ENCODE measurements at regions not wholly inside any gene's neighbourhood (a gene's known extent, or its start where the extent isn't known, plus 50 kb on each side); places are given as distances from the start of the nearest gene placed in this dataset.

DNA sequence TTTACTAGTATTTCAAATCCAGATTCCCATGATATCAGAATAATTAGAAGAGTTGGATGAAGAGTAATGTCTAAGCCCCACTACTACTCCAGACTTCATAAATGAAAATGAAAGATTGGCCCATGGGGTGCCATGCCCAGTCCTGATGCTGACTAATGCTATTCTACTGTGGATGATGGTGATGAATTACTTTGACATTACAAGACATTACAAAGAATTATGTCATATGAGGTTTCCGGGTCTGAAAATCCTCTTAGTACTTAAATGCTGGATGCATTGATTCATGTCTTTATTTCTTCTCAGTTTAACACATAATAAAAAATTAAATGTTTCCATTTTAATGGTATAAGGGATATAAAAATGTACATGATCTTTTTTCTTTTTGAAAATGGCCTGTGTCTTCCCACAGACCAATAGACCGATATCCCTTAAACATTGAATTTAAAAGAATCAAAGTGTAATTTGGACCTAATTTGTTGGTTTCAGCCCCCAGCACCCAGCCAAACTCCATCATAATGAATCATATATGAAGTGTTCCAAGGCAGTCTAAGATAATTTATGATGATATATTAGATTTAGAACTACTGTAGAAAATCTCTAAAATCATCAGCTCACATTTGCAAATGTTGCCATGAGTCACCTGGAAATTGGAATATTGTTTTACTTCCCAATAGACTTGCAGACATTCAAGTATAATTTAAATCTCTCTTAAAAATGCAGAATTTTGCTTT, 223.6 kb upstream of the SGCD start:
- CTCF ChIA-PET: no interaction called here

DNA sequence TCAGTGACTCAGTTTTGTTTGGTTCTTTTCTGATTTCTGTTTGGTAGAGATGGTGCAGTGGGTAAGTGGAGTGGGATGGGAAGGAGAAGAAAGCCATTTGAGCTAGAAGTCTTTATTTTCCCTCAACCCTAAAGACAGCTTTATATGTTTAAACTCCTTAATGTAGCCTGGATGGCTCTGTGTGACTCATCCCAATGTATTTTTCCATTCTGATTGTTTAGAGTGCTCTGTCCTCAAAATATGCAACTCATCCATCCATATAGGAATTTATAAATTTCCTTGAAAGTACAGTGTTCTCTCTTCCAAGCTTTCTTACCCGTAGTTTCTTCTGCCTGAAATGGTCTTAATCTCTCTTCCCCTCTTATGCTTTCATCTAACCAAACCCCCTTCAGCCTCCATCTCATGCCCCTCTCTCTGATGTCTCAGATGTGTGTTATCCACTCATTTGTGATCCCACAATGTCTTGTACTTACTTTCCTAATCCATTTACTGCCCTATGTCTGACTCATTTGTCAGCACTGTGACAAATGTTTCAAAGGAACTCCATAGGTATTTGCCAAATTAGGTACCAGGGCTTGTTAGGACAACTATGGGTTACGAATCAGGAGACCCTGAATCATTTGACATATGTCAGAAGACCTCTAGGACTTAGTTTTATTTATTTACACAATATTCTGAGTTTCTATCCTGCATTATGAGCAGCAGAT, 217.5 kb upstream of the SGCD start:
- ATAC-seq: no peak
- in situ Hi-C loops (cut with HindIII; ENCODE audit: low pct_unique_long_range_greater_than_20kb, low sequenced_read_pairs) (no loop called here), intact Hi-C loops (cut with micrococcal nuclease; ENCODE audit: unreplicated experiment) (no loop called here)
- no TSS peak for BruUV-seq (replicated peaks)
- no peak for DNase-seq (ENCODE audit: low read depth, low spot score)
- no peaks in the 10 kb centered on the region for H3K4me1 ChIP-seq (ENCODE audit: control insufficient read depth, insufficient read depth, low read length)
- H3K4me3 ChIP-seq (ENCODE audit: low read depth in 2 of 2, low read length in 2 of 2): no peak overlapping the region
- H3K27ac ChIP-seq (ENCODE audit: low read length): no peak overlapping the region
- TF ChIP-seq POLR2AphosphoS5 (IDR thresholded peaks at IDR 0.05; ENCODE audit: low read depth, low read length) (no peak), REST (IDR thresholded peaks at IDR 0.05; ENCODE audit: insufficient read depth in 1 of 2, low read depth in 2 of 2, low read length in 1 of 2) (no peak), SIN3A (IDR thresholded peaks at IDR 0.05; ENCODE audit: borderline replicate concordance, insufficient read depth, low read depth, low read length) (no peak), TCF7L2 (IDR thresholded peaks at IDR 0.05; ENCODE audit: low read depth, low read length) (no peak)
- TF ChIP-seq, protein P1, sequence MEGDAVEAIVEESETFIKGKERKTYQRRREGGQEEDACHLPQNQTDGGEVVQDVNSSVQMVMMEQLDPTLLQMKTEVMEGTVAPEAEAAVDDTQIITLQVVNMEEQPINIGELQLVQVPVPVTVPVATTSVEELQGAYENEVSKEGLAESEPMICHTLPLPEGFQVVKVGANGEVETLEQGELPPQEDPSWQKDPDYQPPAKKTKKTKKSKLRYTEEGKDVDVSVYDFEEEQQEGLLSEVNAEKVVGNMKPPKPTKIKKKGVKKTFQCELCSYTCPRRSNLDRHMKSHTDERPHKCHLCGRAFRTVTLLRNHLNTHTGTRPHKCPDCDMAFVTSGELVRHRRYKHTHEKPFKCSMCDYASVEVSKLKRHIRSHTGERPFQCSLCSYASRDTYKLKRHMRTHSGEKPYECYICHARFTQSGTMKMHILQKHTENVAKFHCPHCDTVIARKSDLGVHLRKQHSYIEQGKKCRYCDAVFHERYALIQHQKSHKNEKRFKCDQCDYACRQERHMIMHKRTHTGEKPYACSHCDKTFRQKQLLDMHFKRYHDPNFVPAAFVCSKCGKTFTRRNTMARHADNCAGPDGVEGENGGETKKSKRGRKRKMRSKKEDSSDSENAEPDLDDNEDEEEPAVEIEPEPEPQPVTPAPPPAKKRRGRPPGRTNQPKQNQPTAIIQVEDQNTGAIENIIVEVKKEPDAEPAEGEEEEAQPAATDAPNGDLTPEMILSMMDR (IDR thresholded peaks at IDR 0.05): no peak
- no peaks in the 10 kb centered on the region for H3K27me3 ChIP-seq (ENCODE audit: control insufficient read depth, insufficient read depth, low read length)
- no peaks in the 10 kb centered on the region for H3K9me3 ChIP-seq (ENCODE audit: control insufficient read depth, insufficient read depth, low read depth, low read length)
- POLR2A ChIA-PET: no interaction called here
- H3K36me3 ChIP-seq (ENCODE audit: control insufficient read depth, insufficient read depth, low read length): no peaks in the 10 kb centered on the region
- CTCF ChIA-PET: no interaction called here

More for the DNA sequence above, 223.6 kb upstream of the SGCD start:
- no peak overlapping the region for H3K27ac ChIP-seq (ENCODE audit: low read length)
- H3K4me3 ChIP-seq (ENCODE audit: low read depth in 2 of 2, low read length in 2 of 2): no peak overlapping the region
- no peaks in the 10 kb centered on the region for H3K9me3 ChIP-seq (ENCODE audit: control insufficient read depth, insufficient read depth, low read depth, low read length)
- TF ChIP-seq, protein P1 (IDR thresholded peaks at IDR 0.05): no peak
- DNase-seq (ENCODE audit: low read depth, low spot score) (no peak), ATAC-seq (no peak)
- H3K36me3 ChIP-seq (ENCODE audit: control insufficient read depth, insufficient read depth, low read length): no peaks in the 10 kb centered on the region
- POLR2A ChIA-PET: no interaction called here
- H3K27me3 ChIP-seq (ENCODE audit: control insufficient read depth, insufficient read depth, low read length): no peaks in the 10 kb centered on the region
- intact Hi-C loops (cut with micrococcal nuclease; ENCODE audit: unreplicated experiment) (no loop called here), in situ Hi-C loops (cut with HindIII; ENCODE audit: low pct_unique_long_range_greater_than_20kb, low sequenced_read_pairs) (no loop called here)
- no TSS peak for BruUV-seq (replicated peaks)
- H3K4me1 ChIP-seq (ENCODE audit: control insufficient read depth, insufficient read depth, low read length): no peaks in the 10 kb centered on the region
